IPS DF 19.7 (cell line): ENCODE measurements at regions not wholly inside any gene's neighbourhood (a gene's known extent, or its start where the extent isn't known, plus 50 kb on each side); places are given as distances from the start of the nearest gene placed in this dataset.
"Not testable (repeated sequence)": the region's sequence is repeated elsewhere in the genome, so short reads cannot be mapped to it uniquely, and the experiment has no call there.

Experiments
- DNase-seq: peaks from one replicate; pipeline ENCODE4 v3.0.0-alpha.2; 2013; ENCODE audit warnings: low read depth, low spot score

- DNase-seq, result no peak
Observed at GRCh38 chr6:126204126-126204525, 135.8 kb upstream of the CENPW start.

GRCh38 chr6:126204598-126204997, 135.3 kb upstream of the CENPW start:
- no peak for DNase-seq

DNA sequence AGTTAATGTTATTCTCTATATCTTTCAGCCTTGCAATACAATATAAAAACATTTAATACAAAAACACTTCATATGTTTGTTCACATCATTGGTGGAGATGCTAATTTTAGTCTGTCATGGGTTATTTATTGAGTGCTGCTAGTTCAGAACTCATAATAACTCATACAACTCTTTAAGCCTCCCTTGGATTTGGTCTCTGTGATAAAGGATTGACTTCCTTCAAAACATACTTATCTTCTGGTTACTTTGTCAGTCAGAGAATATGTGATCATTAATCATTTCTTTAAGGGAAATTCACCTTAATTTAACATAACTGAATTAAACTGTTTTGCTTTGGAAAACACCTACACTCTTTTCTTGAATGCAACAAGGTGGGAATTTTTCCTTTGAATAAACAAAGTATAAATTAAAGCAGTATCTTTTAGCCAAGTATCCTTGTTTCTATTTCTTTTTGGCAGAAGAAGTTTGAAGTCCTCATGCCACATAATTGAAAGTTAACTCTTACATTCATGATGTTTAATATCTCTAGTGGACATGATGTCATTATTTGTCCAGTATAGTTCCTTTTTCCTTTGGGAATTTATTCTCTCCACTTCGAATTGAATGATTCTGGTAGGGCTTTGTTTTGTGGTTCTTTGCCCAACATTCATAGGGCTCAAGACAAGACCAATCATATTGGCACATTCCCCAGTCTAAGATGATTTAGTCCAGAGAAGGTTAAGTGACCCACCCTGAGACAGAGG, 133.2 kb upstream of the CENPW start:
- no peak for DNase-seq

DNA sequence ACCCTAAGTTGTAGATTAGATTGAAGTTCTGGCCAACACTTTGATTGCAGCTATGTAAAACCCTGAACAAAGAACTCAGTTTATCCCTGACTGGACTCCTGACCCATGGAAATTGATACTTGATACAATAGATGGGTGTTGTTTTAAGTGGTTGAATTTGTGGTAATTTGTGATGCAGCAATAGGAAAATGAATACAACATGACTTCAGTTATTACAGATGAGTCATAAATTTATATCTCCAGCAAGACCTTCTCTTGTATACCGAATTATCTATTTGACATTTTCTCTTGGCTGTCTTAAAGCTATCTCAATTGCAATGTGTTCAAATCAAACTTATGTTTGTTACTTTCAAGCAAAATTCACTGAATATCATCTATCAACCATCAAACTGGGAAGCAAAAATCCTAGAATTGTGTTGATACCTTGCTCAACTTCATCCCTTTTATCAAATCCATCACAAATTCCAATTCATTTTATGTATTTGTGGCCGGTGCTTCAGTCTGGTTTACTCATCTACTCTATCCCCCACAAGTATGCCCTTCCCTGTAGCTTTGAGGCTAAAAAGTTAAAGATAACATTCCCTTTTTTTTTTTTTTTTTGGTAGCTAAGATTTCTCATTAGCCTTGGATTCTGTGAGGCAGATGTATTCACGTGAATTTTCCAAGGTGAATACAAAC, 129.4 kb upstream of the CENPW start:
- no peak for DNase-seq

GRCh38 chr6:126217497-126217896, 122.4 kb upstream of the CENPW start:
- DNase-seq, result no peak

- DNase-seq, result not testable (repeated sequence)
Observed at GRCh38 chr6:126220901-126221300, 119.0 kb upstream of the CENPW start.

GRCh38 chr6:126227833-126228702, 111.8 kb upstream of the CENPW start:
- no peak for DNase-seq

DNA sequence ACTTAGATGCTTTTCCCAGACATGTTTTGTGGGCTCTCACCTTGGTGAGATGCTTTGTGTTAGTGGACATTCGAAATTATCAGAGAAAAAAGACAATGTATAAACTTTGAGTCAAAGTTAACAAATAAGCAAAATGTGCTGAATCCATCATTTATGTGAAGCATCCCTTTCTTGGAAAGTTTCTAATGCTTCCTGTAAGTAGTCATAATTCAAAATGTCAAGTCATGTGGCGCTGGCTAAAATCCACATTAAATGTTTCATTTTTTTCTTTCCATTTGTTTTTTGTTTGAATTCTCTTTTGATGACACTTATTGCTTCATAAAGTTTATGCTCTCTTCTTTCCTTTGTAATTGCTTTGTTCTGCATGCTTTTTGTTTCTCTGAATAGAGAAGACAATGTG, 107.2 kb upstream of the CENPW start:
- no peak for DNase-seq

DNA sequence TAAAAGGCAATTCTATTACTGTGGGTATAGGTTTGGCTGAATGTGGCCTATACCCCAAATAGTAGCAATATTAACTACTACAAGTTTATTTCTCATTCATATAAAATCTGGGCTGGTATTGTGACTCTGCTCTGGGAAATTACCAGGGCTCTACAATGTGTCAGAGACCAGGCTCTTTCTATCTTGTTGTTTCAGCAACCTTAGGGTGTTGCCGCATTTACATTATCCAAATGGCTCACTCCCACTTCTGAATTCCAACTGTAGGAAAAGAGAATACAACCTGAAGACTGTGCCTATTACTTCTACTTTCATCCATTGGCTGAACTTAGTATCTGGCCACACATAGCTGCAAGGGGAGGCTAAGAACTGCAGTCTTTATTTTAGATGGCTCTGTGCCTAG, 106.7 kb upstream of the CENPW start:
- DNase-seq, result no peak

DNA sequence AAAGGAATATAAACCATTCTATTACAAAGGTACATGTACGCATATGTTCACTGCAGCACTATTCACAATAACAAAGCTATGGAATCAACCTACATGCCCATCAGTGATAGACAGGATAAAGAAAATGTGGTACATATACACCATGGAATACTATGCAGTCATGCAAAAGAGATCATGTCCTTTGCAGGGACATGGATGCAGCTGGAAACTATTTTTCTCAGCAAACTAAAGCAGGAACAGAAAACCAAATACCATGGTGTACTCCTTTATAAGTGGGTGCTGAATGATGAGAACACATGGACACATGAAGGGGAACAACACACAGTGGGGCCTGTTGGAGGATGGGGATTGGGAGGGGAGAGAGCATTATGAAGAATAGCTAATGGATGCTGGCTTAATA, 104.6 kb upstream of the CENPW start:
- no peak for DNase-seq

- DNase-seq, result no peak
Observed at GRCh38 chr6:126245077-126245476, 94.8 kb upstream of the CENPW start.

GRCh38 chr6:126252154-126252553, 87.8 kb upstream of the CENPW start:
- DNase-seq, result no peak

DNA sequence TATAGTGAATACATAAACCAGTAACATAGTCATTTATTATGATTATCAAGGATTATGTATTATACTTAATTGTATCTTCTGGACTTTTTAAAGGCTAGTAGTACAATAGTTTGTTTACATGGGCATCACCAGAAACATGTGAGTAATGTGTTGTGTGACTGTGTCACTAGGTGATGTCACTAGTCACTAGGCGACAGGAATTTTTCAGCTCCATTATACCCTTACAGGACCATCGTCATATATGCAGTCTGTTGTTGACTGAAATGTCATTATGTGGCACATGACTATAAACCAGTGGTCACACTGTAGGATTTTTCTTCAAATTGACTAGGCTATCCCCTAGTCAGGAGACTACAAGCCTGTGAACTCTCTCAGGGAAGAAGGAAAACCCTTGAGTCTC, 86.5 kb upstream of the CENPW start:
- no peak for DNase-seq

DNA sequence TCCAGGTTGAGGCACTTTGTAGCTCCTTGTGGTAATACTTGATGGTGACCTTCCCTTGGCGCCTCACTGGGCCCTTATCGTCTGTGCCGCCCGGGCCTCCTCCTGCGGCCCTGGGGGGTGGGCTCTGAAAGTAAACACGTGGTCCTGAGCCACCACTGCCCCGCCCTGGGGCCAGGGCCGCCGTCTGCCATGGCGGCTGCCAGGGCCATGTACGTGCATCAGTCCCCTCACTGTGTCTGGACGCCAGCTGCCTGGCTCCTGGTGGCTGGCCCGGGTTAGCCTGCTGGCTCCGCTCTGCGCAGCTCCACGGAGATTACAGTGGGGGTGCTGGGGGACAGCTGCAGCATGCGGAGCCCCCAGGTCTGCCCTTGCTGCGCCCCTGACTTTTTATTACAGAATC, 81.8 kb upstream of the CENPW start:
- no peak for DNase-seq

GRCh38 chr6:126261792-126262421, 78.0 kb upstream of the CENPW start:
- no peak for DNase-seq

- no peak for DNase-seq
Observed at GRCh38 chr6:126264265-126264664, 75.7 kb upstream of the CENPW start.

- DNase-seq, result no peak
Observed at GRCh38 chr6:126266664-126267063, 73.3 kb upstream of the CENPW start.

DNA sequence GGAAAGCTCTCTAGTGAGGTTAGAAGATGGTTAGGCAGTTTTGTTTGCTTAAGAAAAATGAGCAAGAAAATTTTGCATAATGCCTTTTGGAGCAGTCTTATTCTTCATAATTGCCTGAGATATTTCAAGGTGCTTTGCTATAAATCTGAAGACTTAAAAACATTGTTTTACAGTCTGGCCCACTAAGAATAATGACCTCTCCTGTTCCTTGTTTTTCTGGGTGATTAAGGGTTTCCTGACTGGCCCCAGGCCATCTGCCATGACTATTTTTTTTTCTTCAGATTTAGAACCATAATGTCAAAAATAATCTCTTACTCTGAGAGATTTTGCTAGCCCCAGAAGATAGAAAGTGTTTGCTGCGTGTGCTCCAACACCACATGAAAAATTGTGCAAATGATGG, 72.3 kb upstream of the CENPW start:
- no peak for DNase-seq

DNA sequence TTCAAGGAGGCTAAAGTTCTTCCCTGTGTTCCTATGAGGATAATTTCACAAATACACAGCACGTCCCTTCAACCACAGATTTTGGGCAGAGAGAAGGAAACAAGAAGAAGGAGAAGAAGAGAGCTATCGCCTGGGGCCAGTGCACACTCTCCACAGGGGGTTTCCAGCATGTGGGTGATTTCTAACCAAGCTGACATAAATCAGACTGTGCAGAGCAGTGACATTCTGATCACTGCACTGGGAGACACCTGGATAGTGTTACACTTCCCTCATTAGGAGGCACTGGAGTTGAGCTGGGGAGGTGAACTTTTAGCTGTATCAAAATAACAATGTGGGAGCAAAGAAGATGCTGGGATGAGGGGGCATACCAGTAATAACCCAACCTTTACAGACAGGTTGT, 71.8 kb upstream of the CENPW start:
- no peak for DNase-seq

DNA sequence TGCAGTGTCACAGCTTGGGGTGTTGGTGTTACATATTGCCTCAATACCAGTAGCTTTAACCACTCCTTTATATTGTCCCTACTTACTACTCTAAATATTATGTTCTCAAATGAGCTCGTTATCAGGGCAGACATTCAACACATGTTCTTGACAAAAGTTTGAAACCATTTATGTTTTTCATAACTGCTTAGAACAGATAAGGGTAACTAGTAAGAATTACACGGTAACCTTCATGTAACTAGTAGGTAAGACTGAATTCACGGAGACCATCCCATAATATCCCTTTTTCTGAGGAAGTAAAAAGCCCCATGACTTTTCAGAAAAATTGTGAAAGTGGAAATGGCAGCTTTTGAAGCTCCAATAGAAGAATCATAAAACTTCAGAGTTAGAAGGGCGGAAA, 59.6 kb upstream of the CENPW start:
- no peak for DNase-seq

GRCh38 chr6:126285871-126286365, 54.0 kb upstream of the CENPW start:
- no peak for DNase-seq
